ENCODE measurements at regions not wholly inside any gene's neighbourhood (a gene's known extent, or its start where the extent isn't known, plus 50 kb on each side); places are given as distances from the start of the nearest gene placed in this dataset.

DNA sequence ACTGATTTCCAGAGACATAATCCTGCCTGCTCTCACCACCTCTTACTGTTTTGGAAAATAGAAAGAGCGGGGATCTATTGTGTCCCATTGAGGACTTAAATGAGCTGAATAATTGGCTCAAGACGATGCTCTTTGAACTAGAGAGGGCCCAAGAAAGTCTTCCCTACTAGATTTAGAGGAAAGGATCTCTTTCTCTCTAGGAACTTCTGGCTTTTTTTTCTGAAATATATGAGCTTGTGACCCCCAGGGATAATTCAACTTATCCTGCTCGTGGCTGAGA is 461.4 kb upstream of the KIRREL3 start:
- Histone ChIP-seq H3K36me3 (ENCODE audit: control insufficient read depth, insufficient read depth, low read length) (no peaks in the 10 kb centered on the region), H3K4me3 (ENCODE audit: low read depth, low read length) (no peak overlapping the region), H3K9ac (ENCODE audit: low read depth, low read length) (no peak overlapping the region), H3K9me3 (ENCODE audit: control insufficient read depth, insufficient read depth, low read length) (no peaks in the 10 kb centered on the region), H3K4me1 (ENCODE audit: control insufficient read depth, insufficient read depth, low read length) (peaks cover 7% of the 10 kb centered on the region), H3K27me3 (ENCODE audit: control insufficient read depth, insufficient read depth, low read length) (no peaks in the 10 kb centered on the region)

GRCh38 chr11:127461241-127462064 is 460.9 kb upstream of the KIRREL3 start:
- no peak overlapping the region for H3K9ac ChIP-seq (ENCODE audit: low read depth, low read length)
- no peaks in the 10 kb centered on the region for H3K27me3 ChIP-seq (ENCODE audit: control insufficient read depth, insufficient read depth, low read length)
- H3K4me1 ChIP-seq (ENCODE audit: control insufficient read depth, insufficient read depth, low read length), result peaks cover 7% of the 10 kb centered on the region
- H3K36me3 ChIP-seq (ENCODE audit: control insufficient read depth, insufficient read depth, low read length), result no peaks in the 10 kb centered on the region
- H3K4me3 ChIP-seq (ENCODE audit: low read depth, low read length), result no peak overlapping the region
- H3K9me3 ChIP-seq (ENCODE audit: control insufficient read depth, insufficient read depth, low read length), result no peaks in the 10 kb centered on the region

GRCh38 chr11:127458561-127458960 is 458.0 kb upstream of the KIRREL3 start:
- Histone ChIP-seq H3K9me3 (ENCODE audit: control insufficient read depth, insufficient read depth, low read length) (no peaks in the 10 kb centered on the region), H3K36me3 (ENCODE audit: control insufficient read depth, insufficient read depth, low read length) (no peaks in the 10 kb centered on the region), H3K4me3 (ENCODE audit: low read depth, low read length) (no peak overlapping the region), H3K4me1 (ENCODE audit: control insufficient read depth, insufficient read depth, low read length) (peaks cover 7% of the 10 kb centered on the region), H3K9ac (ENCODE audit: low read depth, low read length) (no peak overlapping the region), H3K27me3 (ENCODE audit: control insufficient read depth, insufficient read depth, low read length) (no peaks in the 10 kb centered on the region)

DNA sequence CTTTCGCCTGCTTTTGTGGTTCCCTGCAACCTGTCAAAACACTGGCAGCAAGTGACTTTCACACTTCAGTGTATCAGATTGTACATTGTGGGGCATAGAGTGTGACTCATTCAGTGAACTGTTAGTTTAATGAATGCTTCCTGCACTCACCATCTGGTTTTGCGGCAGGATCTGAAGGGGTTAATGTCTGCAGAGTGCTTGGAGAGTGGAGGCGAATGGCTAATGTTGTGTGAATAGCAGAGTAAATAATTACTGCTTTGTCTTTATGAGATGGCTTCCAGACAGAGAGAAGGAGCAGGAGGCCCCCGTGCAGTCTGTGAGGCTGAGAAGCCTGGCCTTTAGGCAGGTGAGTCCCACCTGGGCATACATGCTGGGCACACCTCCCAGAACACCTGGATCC is 454.3 kb upstream of the KIRREL3 start:
- Histone ChIP-seq H3K4me3 (ENCODE audit: low read depth, low read length) (no peak overlapping the region), H3K9me3 (ENCODE audit: control insufficient read depth, insufficient read depth, low read length) (no peaks in the 10 kb centered on the region), H3K9ac (ENCODE audit: low read depth, low read length) (no peak overlapping the region), H3K36me3 (ENCODE audit: control insufficient read depth, insufficient read depth, low read length) (no peaks in the 10 kb centered on the region), H3K4me1 (ENCODE audit: control insufficient read depth, insufficient read depth, low read length) (peaks cover 5% of the 10 kb centered on the region), H3K27me3 (ENCODE audit: control insufficient read depth, insufficient read depth, low read length) (no peaks in the 10 kb centered on the region)

- H3K4me3 ChIP-seq (ENCODE audit: low read depth, low read length), result no peak overlapping the region
- no peaks in the 10 kb centered on the region for H3K27me3 ChIP-seq (ENCODE audit: control insufficient read depth, insufficient read depth, low read length)
- no peaks in the 10 kb centered on the region for H3K4me1 ChIP-seq (ENCODE audit: control insufficient read depth, insufficient read depth, low read length)
- H3K9me3 ChIP-seq (ENCODE audit: control insufficient read depth, insufficient read depth, low read length), result no peaks in the 10 kb centered on the region
- no peak overlapping the region for H3K9ac ChIP-seq (ENCODE audit: low read depth, low read length)
- H3K36me3 ChIP-seq (ENCODE audit: control insufficient read depth, insufficient read depth, low read length), result no peaks in the 10 kb centered on the region
Observed at GRCh38 chr11:127452533-127452932, 452.0 kb upstream of the KIRREL3 start.

GRCh38 chr11:127451861-127452260 is 451.3 kb upstream of the KIRREL3 start:
- no peaks in the 10 kb centered on the region for H3K9me3 ChIP-seq (ENCODE audit: control insufficient read depth, insufficient read depth, low read length)
- H3K36me3 ChIP-seq (ENCODE audit: control insufficient read depth, insufficient read depth, low read length), result no peaks in the 10 kb centered on the region
- no peak overlapping the region for H3K9ac ChIP-seq (ENCODE audit: low read depth, low read length)
- no peaks in the 10 kb centered on the region for H3K27me3 ChIP-seq (ENCODE audit: control insufficient read depth, insufficient read depth, low read length)
- no peak overlapping the region for H3K4me3 ChIP-seq (ENCODE audit: low read depth, low read length)
- H3K4me1 ChIP-seq (ENCODE audit: control insufficient read depth, insufficient read depth, low read length), result no peaks in the 10 kb centered on the region

DNA sequence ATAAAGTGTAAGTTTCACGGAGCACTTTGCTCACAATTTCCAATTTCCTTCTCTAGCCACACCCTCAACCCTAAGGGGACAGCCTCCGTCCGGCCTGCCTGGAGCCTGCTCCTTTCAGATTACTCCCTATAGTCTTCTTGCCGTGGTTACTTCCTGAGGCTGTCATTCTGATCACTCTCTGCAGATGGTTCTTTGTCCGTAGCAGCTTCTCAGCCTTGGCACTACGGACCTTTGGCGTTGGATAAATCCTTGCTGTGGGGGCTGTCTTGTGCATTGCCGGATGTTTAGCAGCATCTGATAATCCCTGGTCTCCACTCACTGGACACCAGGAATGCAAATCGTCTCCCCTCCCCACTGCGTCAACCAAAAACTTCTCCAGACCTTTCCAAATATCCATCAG is 447.5 kb upstream of the KIRREL3 start:
- H3K27me3 ChIP-seq (ENCODE audit: control insufficient read depth, insufficient read depth, low read length), result no peaks in the 10 kb centered on the region
- H3K9ac ChIP-seq (ENCODE audit: low read depth, low read length), result no peak overlapping the region
- H3K36me3 ChIP-seq (ENCODE audit: control insufficient read depth, insufficient read depth, low read length), result no peaks in the 10 kb centered on the region
- H3K9me3 ChIP-seq (ENCODE audit: control insufficient read depth, insufficient read depth, low read length), result no peaks in the 10 kb centered on the region
- H3K4me3 ChIP-seq (ENCODE audit: low read depth, low read length), result no peak overlapping the region
- no peaks in the 10 kb centered on the region for H3K4me1 ChIP-seq (ENCODE audit: control insufficient read depth, insufficient read depth, low read length)

- no peaks in the 10 kb centered on the region for H3K9me3 ChIP-seq (ENCODE audit: control insufficient read depth, insufficient read depth, low read length)
- no peaks in the 10 kb centered on the region for H3K36me3 ChIP-seq (ENCODE audit: control insufficient read depth, insufficient read depth, low read length)
- H3K4me3 ChIP-seq (ENCODE audit: low read depth, low read length), result no peak overlapping the region
- H3K27me3 ChIP-seq (ENCODE audit: control insufficient read depth, insufficient read depth, low read length), result no peaks in the 10 kb centered on the region
- H3K9ac ChIP-seq (ENCODE audit: low read depth, low read length), result no peak overlapping the region
- no peaks in the 10 kb centered on the region for H3K4me1 ChIP-seq (ENCODE audit: control insufficient read depth, insufficient read depth, low read length)
Observed at GRCh38 chr11:127445476-127445875, 444.9 kb upstream of the KIRREL3 start.

DNA sequence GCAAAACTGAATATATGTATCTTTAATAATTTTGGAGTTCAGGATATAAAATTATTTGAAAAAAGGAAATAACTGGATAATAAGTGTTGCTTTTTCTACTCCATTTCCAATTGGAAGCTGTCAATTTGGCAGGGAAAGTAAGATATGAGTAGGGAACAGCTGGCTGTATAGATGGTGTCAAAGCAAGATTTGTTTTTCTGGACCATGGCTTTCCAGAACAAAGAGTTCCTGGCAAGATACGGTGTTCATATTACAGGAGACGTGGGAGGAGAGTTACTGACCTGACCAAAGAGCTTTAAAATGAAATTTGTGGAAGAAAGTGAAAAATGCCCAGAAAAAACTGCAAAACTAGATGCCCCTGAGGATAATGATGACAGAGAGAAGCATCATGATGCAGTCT is 442.7 kb upstream of the KIRREL3 start:
- Histone ChIP-seq H3K9me3 (ENCODE audit: control insufficient read depth, insufficient read depth, low read length) (no peaks in the 10 kb centered on the region), H3K9ac (ENCODE audit: low read depth, low read length) (no peak overlapping the region), H3K27me3 (ENCODE audit: control insufficient read depth, insufficient read depth, low read length) (no peaks in the 10 kb centered on the region), H3K4me1 (ENCODE audit: control insufficient read depth, insufficient read depth, low read length) (no peaks in the 10 kb centered on the region), H3K36me3 (ENCODE audit: control insufficient read depth, insufficient read depth, low read length) (no peaks in the 10 kb centered on the region), H3K4me3 (ENCODE audit: low read depth, low read length) (no peak overlapping the region)

DNA sequence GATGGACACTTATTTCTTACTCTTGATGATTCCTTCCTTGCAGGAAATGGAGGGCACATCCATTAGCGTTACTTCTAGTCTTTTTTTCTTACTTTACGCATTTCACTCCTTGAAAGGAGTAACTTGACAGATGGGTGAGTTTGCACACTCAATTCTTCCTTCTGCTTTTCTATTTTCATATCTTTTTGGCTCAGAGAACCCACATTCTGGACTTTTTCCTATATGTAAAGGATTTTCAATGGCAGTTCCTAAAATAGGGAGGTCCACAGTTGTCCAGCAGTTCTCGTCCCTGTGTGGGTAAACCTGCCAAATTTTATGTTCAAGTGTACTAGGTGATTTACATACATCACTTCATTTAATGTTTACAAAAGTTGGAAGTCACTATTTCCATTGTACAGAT is 440.0 kb upstream of the KIRREL3 start:
- Histone ChIP-seq H3K4me1 (ENCODE audit: control insufficient read depth, insufficient read depth, low read length) (no peaks in the 10 kb centered on the region), H3K9me3 (ENCODE audit: control insufficient read depth, insufficient read depth, low read length) (no peaks in the 10 kb centered on the region)

DNA sequence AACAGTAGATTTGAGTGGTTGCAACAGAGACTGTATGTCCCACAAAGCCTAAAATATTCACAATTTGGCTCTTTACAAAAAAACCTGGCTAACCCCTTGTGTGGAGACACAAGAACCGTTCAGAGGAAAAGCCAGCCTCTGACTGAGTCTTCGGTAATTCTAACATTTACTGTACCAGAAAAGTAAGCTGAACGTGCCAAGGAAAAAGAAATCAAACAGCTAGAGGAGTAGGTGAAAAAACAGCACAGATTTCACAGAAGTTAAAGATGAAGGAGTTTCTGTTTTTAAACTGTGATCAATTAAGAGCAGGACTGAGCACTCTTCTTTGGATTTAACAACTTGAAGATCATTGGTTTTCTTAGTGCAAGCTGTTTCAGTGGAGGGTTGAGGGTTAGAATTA is 424.7 kb upstream of the KIRREL3 start:
- H3K9me3 ChIP-seq (ENCODE audit: control insufficient read depth, insufficient read depth, low read length), result no peaks in the 10 kb centered on the region
- H3K27me3 ChIP-seq (ENCODE audit: control insufficient read depth, insufficient read depth, low read length), result no peaks in the 10 kb centered on the region
- no peak overlapping the region for H3K9ac ChIP-seq (ENCODE audit: low read depth, low read length)
- H3K4me3 ChIP-seq (ENCODE audit: low read depth, low read length), result no peak overlapping the region
- H3K4me1 ChIP-seq (ENCODE audit: control insufficient read depth, insufficient read depth, low read length), result no peaks in the 10 kb centered on the region
- no peaks in the 10 kb centered on the region for H3K36me3 ChIP-seq (ENCODE audit: control insufficient read depth, insufficient read depth, low read length)

More for the DNA sequence above, 440.0 kb upstream of the KIRREL3 start:
- Histone ChIP-seq H3K27me3 (ENCODE audit: control insufficient read depth, insufficient read depth, low read length) (no peaks in the 10 kb centered on the region), H3K4me3 (ENCODE audit: low read depth, low read length) (no peak overlapping the region), H3K9ac (ENCODE audit: low read depth, low read length) (no peak overlapping the region), H3K36me3 (ENCODE audit: control insufficient read depth, insufficient read depth, low read length) (no peaks in the 10 kb centered on the region)

GRCh38 chr11:127424661-127425060 is 424.1 kb upstream of the KIRREL3 start:
- Histone ChIP-seq H3K9ac (ENCODE audit: low read depth, low read length) (no peak overlapping the region), H3K4me1 (ENCODE audit: control insufficient read depth, insufficient read depth, low read length) (no peaks in the 10 kb centered on the region), H3K9me3 (ENCODE audit: control insufficient read depth, insufficient read depth, low read length) (no peaks in the 10 kb centered on the region), H3K27me3 (ENCODE audit: control insufficient read depth, insufficient read depth, low read length) (no peaks in the 10 kb centered on the region), H3K36me3 (ENCODE audit: control insufficient read depth, insufficient read depth, low read length) (no peaks in the 10 kb centered on the region), H3K4me3 (ENCODE audit: low read depth, low read length) (no peak overlapping the region)

Measured in iPS-15b (cell line).